ENCODE measurements at regions not wholly inside any gene's neighbourhood (a gene's known extent, or its start where the extent isn't known, plus 50 kb on each side); places are given as distances from the start of the nearest gene placed in this dataset.
"Not testable (repeated sequence)": the region's sequence is repeated elsewhere in the genome, so short reads cannot be mapped to it uniquely, and the experiment has no call there.

GRCh38 chr3:171980578-171981270 lies 58.7 kb upstream of the FNDC3B start:
- no peak for DNase-seq

- DNase-seq: no peak
Measured at GRCh38 chr3:171981271-171981605, 58.1 kb upstream of the FNDC3B start.

- DNase-seq: no peak
Measured at GRCh38 chr3:171982828-171983227, 56.5 kb upstream of the FNDC3B start.

- not testable (repeated sequence) for DNase-seq
Measured at GRCh38 chr3:171983685-171984084, 55.7 kb upstream of the FNDC3B start.

GRCh38 chr3:171984883-171985282 lies 54.5 kb upstream of the FNDC3B start:
- no peak for DNase-seq

DNA sequence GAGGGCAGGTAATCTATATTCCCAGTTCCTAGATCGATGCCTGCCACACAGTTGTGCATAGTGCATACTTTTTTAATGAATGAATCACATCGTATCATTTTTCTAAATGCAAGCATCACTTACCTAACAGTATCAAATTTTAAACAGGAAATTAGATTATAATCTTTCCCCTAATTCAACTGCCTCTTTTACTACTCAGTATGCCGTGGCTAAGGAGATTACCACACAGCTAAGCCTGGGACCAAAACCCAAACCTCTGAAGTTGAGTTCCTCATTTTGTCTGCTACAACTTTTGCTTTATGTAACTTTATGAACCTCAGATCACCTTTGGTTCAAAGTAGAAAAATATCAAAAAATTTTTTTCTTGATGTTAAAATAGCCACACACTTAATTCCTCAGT lies 53.2 kb upstream of the FNDC3B start:
- DNase-seq: no peak

GRCh38 chr3:171986757-171987518 lies 52.4 kb upstream of the FNDC3B start:
- DNase-seq: no peak

Data from muscle of back (tissue), 3 donors.